Stimulated activated CD4-positive, alpha-beta T cell treated with anti-CD3 and anti-CD28 coated beads, Interleukin-1b, Interleukin-23, amount 100 ng/mL, for 1 hour (primary cell): ENCODE measurements at regions not wholly inside any gene's neighbourhood (a gene's known extent, or its start where the extent isn't known, plus 50 kb on each side); places are given as distances from the start of the nearest gene placed in this dataset.

Experiments
- DNase-seq, 2 donors: peaks; one replicate each; pipeline ENCODE4 v3.0.0-alpha.2; 2020; ENCODE audit warnings: low read depth in 2 of 2

GRCh38 chr15:94677202-94677790 lies 445.9 kb downstream of the MCTP2 start:
- no peak for DNase-seq

GRCh38 chr15:94682171-94682570 lies 450.8 kb downstream of the MCTP2 start:
- no peak for DNase-seq

- DNase-seq, result no peak
Measured at GRCh38 chr15:94683902-94684301, 452.5 kb downstream of the MCTP2 start.

- no peak for DNase-seq
Measured at GRCh38 chr15:94691169-94691568, 459.8 kb downstream of the MCTP2 start.

- no peak for DNase-seq
Measured at GRCh38 chr15:94692710-94693109, 461.3 kb downstream of the MCTP2 start.

GRCh38 chr15:94700211-94700610 lies 468.9 kb downstream of the MCTP2 start:
- no peak for DNase-seq

GRCh38 chr15:94701281-94701985 lies 470.1 kb downstream of the MCTP2 start:
- DNase-seq, result no peak

GRCh38 chr15:94703596-94703995 lies 472.2 kb downstream of the MCTP2 start:
- DNase-seq, result no peak

GRCh38 chr15:94704421-94704820 lies 473.1 kb downstream of the MCTP2 start:
- DNase-seq, result no peak

- DNase-seq, result no peak
Measured at GRCh38 chr15:94704946-94705345, 473.6 kb downstream of the MCTP2 start.

- no peak for DNase-seq
Measured at GRCh38 chr15:94709319-94709718, 478.0 kb downstream of the MCTP2 start.

- DNase-seq, result no peak
Measured at GRCh38 chr15:94722024-94722636, 490.8 kb downstream of the MCTP2 start.

- DNase-seq, result no peak
Measured at GRCh38 chr15:94723801-94724200, 492.4 kb downstream of the MCTP2 start.

- no peak for DNase-seq
Measured at GRCh38 chr15:94731286-94731685, 499.9 kb downstream of the MCTP2 start.

GRCh38 chr15:94734460-94734859 lies 503.1 kb downstream of the MCTP2 start:
- DNase-seq, result no peak

GRCh38 chr15:94736236-94736635 lies 504.9 kb downstream of the MCTP2 start:
- no peak for DNase-seq

- DNase-seq, result no peak
Measured at GRCh38 chr15:94739639-94740038, 508.3 kb downstream of the MCTP2 start.

- DNase-seq, result no peak
Measured at GRCh38 chr15:94740469-94740868, 509.1 kb downstream of the MCTP2 start.

- DNase-seq, result no peak
Measured at GRCh38 chr15:94743668-94744067, 512.3 kb downstream of the MCTP2 start.

GRCh38 chr15:94744080-94744793 lies 512.9 kb downstream of the MCTP2 start:
- DNase-seq, result no peak

GRCh38 chr15:94745371-94745770 lies 514.0 kb downstream of the MCTP2 start:
- no peak for DNase-seq

GRCh38 chr15:94747510-94747909 lies 516.1 kb downstream of the MCTP2 start:
- no peak for DNase-seq
